Fibroblast of the aortic adventitia (primary cell): ENCODE measurements at regions not wholly inside any gene's neighbourhood (a gene's known extent, or its start where the extent isn't known, plus 50 kb on each side); places are given as distances from the start of the nearest gene placed in this dataset.
"Not testable (repeated sequence)": the region's sequence is repeated elsewhere in the genome, so short reads cannot be mapped to it uniquely, and the experiment has no call there.

ENCODE experiments used
- DNase-seq: peaks from one replicate; pipeline ENCODE4 v3.0.0-alpha.2; 2010; ENCODE audit warnings: low read depth
- H3K4me3 ChIP-seq: 2 replicates; pipeline ENCODE4 v1.5.1; 2011; ENCODE audit warnings: low read depth, mild to moderate bottlenecking, control low read depth, low read length, moderate library complexity
- CTCF ChIP-seq: IDR thresholded peaks from 2 replicates; pipeline ENCODE4 v1.5.1; 2011; ENCODE audit warnings: mild to moderate bottlenecking, low read length, control low read depth, inconsistent platforms; ENCODE audit not compliant: insufficient read depth

GRCh38 chr10:120186506-120186905, 270.5 kb upstream of the PLPP4 start:
- TF ChIP-seq CTCF, result no peak
- DNase-seq, result no peak
- H3K4me3 ChIP-seq, result no peak overlapping the region

GRCh38 chr10:120187168-120187567, 269.9 kb upstream of the PLPP4 start:
- H3K4me3 ChIP-seq, DNase-seq: not testable (repeated sequence)

GRCh38 chr10:120188950-120189349, 268.1 kb upstream of the PLPP4 start:
- H3K4me3 ChIP-seq, result no peak overlapping the region
- no peak for DNase-seq
- no peak for TF ChIP-seq CTCF

- DNase-seq, result no peak
- TF ChIP-seq CTCF, result no peak
- H3K4me3 ChIP-seq, result no peak overlapping the region
These were observed 260.9 kb upstream of the PLPP4 start for GRCh38 chr10:120195984-120196712.

GRCh38 chr10:120204877-120205276, 252.2 kb upstream of the PLPP4 start:
- no peak for DNase-seq
- no peak overlapping the region for H3K4me3 ChIP-seq
- no peak for TF ChIP-seq CTCF

- H3K4me3 ChIP-seq, result no peak overlapping the region
- DNase-seq, result no peak
- TF ChIP-seq CTCF, result no peak
These were observed 251.5 kb upstream of the PLPP4 start for GRCh38 chr10:120205368-120206018.

- TF ChIP-seq CTCF, result no peak
- H3K4me3 ChIP-seq, result no peak overlapping the region
- no peak for DNase-seq
These were observed 248.5 kb upstream of the PLPP4 start for GRCh38 chr10:120208488-120208887.
